Thyroid gland (tissue), 4 donors: ENCODE measurements at regions not wholly inside any gene's neighbourhood (a gene's known extent, or its start where the extent isn't known, plus 50 kb on each side); places are given as distances from the start of the nearest gene placed in this dataset.

Experiments
- DNase-seq, 2 donors: peaks; one replicate each; pipeline ENCODE4 v3.0.0-alpha.2; 2019
- H3K27ac ChIP-seq, 3 donors: fragments of 200-600 bp; sonication (generic); 1 replicate in 2 of 3; 2 replicates in 1 of 3; pipeline ENCODE4 v1.5.1; 2016 to 2019; ENCODE audit warnings: mild to moderate bottlenecking in 1 of 3, moderate library complexity in 1 of 3
- H3K27me3 ChIP-seq: fragments of 200-600 bp; sonication (generic); one replicate; pipeline ENCODE4 v1.5.1; 2019
- H3K36me3 ChIP-seq, 2 donors: fragments of 200-600 bp; sonication (generic); one replicate each; pipeline ENCODE4 v1.5.1; 2016 to 2019
- H3K4me1 ChIP-seq, 2 donors: fragments of 200-600 bp; sonication (generic); one replicate each; pipeline ENCODE4 v1.5.1; 2017 to 2019
- H3K4me3 ChIP-seq, 3 donors: fragments of 200-600 bp; sonication (generic); replicated peaks in 1 of 3; 1 replicate in 2 of 3; 2 replicates in 1 of 3; pipeline ENCODE4 v1.5.1; 2016; ENCODE audit warnings: mild to moderate bottlenecking in 1 of 3
- H3K9me3 ChIP-seq: fragments of 200-600 bp; sonication (generic); one replicate; pipeline ENCODE4 v1.5.1; 2017
- POLR2A ChIP-seq, 2 donors: fragments of 450-650 bp; IDR thresholded peaks; one replicate each; pipeline ENCODE4 v1.6.1; 2017; ENCODE audit warnings: antibody characterized with exemption in 2 of 2, mild to moderate bottlenecking in 2 of 2, moderate library complexity in 1 of 2
- WGBS, 2 donors: methylation state at CpG; one replicate each; pipeline ENCODE4 v1.1.5; 2017; 5-methylcytosine and 5-hydroxymethylcytosine counted together
- intact Hi-C: fragments of 100-400 bp; cut with DNase I; formaldehyde crosslinking; loops from one replicate; pipeline ENCODE4 v1.15.1; 2023
- TF ChIP-seq, protein P1 (sequence below), 6 experiments: fragments of 200-600 bp in 3 of 6; fragments of 450-650 bp in 3 of 6; sonication (generic) in 3 of 6; IDR thresholded peaks; one replicate each; pipeline ENCODE4 v1.5.1; 2016 to 2019; ENCODE audit warnings: antibody characterized with exemption in 6 of 6, mild to moderate bottlenecking in 2 of 6, inconsistent platforms in 1 of 6, moderate library complexity in 1 of 6

DNA sequence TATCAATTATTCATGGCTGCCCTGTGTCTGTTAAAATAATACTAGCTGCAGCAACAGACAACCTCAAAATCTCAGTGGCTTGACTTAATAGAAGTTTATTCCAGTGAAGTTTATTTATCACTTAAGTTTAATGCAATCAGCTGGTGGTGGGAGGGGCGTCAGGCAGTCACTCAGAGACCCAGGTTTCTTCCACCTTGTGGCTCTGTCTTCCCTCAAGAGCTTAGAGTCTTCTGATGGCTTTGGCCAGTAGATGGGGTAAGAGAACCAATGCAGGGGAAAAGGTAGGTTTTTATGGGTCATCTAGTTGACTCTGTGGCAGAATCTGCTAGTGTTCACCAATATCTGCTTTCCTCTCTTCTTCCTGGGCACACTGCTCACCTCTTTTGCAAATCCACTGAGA is 668.9 kb downstream of the AACS start:
- no peak for DNase-seq
- no peaks in the 10 kb centered on the region for H3K27me3 ChIP-seq
- H3K36me3 ChIP-seq: no peaks in the 10 kb centered on the region
- H3K4me1 ChIP-seq: no peaks in the 10 kb centered on the region
- H3K27ac ChIP-seq: no peak overlapping the region
- no peaks in the 10 kb centered on the region for H3K9me3 ChIP-seq
- TF ChIP-seq POLR2A (IDR thresholded peaks at IDR 0.05): no peak
- TF ChIP-seq, protein P1, sequence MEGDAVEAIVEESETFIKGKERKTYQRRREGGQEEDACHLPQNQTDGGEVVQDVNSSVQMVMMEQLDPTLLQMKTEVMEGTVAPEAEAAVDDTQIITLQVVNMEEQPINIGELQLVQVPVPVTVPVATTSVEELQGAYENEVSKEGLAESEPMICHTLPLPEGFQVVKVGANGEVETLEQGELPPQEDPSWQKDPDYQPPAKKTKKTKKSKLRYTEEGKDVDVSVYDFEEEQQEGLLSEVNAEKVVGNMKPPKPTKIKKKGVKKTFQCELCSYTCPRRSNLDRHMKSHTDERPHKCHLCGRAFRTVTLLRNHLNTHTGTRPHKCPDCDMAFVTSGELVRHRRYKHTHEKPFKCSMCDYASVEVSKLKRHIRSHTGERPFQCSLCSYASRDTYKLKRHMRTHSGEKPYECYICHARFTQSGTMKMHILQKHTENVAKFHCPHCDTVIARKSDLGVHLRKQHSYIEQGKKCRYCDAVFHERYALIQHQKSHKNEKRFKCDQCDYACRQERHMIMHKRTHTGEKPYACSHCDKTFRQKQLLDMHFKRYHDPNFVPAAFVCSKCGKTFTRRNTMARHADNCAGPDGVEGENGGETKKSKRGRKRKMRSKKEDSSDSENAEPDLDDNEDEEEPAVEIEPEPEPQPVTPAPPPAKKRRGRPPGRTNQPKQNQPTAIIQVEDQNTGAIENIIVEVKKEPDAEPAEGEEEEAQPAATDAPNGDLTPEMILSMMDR (IDR thresholded peaks at IDR 0.05): no peak
- intact Hi-C loops: no loop called here
- WGBS, 2 donors: 52 to 57% methylated on average over 1 of the region's 1 CpG
- no peak overlapping the region for H3K4me3 ChIP-seq

DNA sequence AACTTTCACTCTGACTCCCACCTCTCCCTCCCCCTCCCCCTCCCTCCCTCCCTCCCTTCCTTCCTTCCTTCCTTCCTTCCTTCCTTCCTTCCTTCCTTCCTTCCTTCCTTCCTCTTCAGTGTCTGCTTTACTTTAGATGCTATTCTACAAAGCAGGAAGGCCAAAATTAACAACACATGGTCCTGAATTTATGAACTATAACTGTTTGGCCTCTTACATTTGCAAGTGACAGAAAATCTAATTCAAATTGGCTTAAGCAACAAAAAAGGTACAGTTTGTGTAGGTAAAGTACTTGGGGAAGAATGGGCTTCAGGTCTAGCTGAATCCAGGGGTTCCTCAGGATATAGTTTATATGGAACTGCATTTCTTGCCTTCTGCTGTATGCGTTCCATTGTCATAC is 673.0 kb downstream of the AACS start:
- DNase-seq: no peak
- TF ChIP-seq POLR2A (IDR thresholded peaks at IDR 0.05): no peak
- TF ChIP-seq, protein P1 (IDR thresholded peaks at IDR 0.05): no peak
- 91 to 94% methylated on average over 1 of the region's 1 CpG for whole genome bisulfite sequencing, 2 donors

DNA sequence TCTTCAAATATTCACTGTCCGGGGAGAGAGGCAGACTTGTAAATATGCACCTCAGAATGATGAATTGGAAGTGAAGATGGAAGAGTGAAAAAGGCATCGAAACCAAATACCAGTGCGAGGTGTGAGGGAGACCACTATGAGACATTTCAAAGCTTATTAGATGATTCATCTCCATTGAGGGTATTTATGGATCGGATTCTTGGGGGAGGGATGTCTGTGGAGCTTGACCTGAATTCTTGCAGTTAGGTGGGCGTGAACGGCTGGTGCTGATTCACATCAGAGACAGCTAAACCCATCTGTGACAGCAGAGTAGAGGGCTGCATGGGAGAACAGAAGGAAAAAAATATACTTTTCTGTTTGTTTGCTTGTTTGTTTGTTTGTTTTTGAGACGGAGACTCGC is 677.2 kb downstream of the AACS start:
- no peak overlapping the region for H3K4me3 ChIP-seq
- H3K27ac ChIP-seq: no peak overlapping the region
- TF ChIP-seq POLR2A (IDR thresholded peaks at IDR 0.05): no peak
- TF ChIP-seq, protein P1 (IDR thresholded peaks at IDR 0.05): no peak
- H3K36me3 ChIP-seq: no peaks in the 10 kb centered on the region
- no peaks in the 10 kb centered on the region for H3K4me1 ChIP-seq
- no peaks in the 10 kb centered on the region for H3K27me3 ChIP-seq
- intact Hi-C loops: no loop called here
- H3K9me3 ChIP-seq: no peaks in the 10 kb centered on the region
- 84 to 93% methylated on average over 8 of the region's 8 CpGs for WGBS, 2 donors
- DNase-seq: no peak

More for the DNA sequence above, 673.0 kb downstream of the AACS start:
- Histone ChIP-seq H3K9me3 (no peaks in the 10 kb centered on the region), H3K4me1 (no peaks in the 10 kb centered on the region), H3K4me3 (no peak overlapping the region), H3K36me3 (no peaks in the 10 kb centered on the region), H3K27me3 (no peaks in the 10 kb centered on the region), H3K27ac (no peak overlapping the region)
- intact Hi-C loops: no loop called here

DNA sequence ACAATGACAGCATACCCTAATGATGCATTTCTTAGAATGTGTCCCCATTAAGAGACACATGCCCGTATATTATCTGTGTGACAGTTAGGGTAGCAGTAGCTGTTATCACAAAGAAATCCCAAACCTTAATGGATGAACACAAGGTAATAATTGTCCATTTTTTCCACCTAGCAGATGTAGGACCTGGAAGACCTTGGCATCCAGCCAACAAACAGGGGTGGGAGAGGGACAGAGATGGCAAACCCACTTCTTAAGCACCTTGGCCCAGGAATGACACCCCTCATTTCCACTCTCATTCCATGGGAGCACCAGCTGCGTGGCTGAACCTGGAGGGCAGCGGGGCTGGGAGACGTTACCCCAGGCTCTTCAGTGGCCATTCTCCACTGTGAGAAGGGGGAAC is 679.0 kb downstream of the AACS start:
- Histone ChIP-seq H3K9me3 (no peaks in the 10 kb centered on the region), H3K36me3 (no peaks in the 10 kb centered on the region), H3K4me1 (no peaks in the 10 kb centered on the region), H3K27me3 (no peaks in the 10 kb centered on the region), H3K4me3 (no peak overlapping the region), H3K27ac (no peak overlapping the region)
- TF ChIP-seq, protein P1 (IDR thresholded peaks at IDR 0.05): no peak
- no peak for TF ChIP-seq POLR2A (IDR thresholded peaks at IDR 0.05)
- intact Hi-C loops: no loop called here
- DNase-seq: no peak
- WGBS, 2 donors: 81 to 82% methylated on average over 4 of the region's 4 CpGs

DNA sequence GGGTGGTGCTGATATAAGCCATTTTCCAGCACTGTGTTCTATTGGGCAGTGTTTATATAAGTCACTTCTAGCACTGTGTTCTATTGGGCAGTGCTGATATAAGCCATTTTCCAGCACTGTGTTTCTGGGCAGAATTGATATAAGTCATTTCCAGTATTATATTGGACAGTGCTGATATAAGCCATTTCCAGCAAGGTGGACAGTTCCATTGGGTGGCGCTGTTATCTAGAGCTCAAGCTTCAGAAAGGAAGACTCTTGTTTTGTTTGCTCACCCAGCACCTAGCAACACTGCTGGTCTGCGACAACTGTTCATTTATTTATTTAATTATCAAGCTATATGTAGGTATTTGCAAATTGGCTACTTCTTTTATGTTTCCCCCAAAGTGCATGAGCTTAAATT is 690.3 kb downstream of the AACS start:
- no peak for TF ChIP-seq POLR2A (IDR thresholded peaks at IDR 0.05)
- TF ChIP-seq, protein P1 (IDR thresholded peaks at IDR 0.05): no peak
- intact Hi-C loops: no loop called here
- Histone ChIP-seq H3K4me1 (no peaks in the 10 kb centered on the region), H3K4me3 (no peak overlapping the region), H3K27ac (no peak overlapping the region), H3K27me3 (no peaks in the 10 kb centered on the region), H3K9me3 (no peaks in the 10 kb centered on the region), H3K36me3 (no peaks in the 10 kb centered on the region)
- 53 to 54% methylated on average over 2 of the region's 2 CpGs for WGBS, 2 donors
- no peak for DNase-seq
